ENCODE measurements at regions not wholly inside any gene's neighbourhood (a gene's known extent, or its start where the extent isn't known, plus 50 kb on each side); places are given as distances from the start of the nearest gene placed in this dataset.

GRCh38 chr2:101551336-101551888 lies 76.5 kb upstream of the RFX8 start:
- no peak for TF ChIP-seq CTCF (IDR thresholded peaks at IDR 0.05)
- no peak for TF ChIP-seq POLR2A (IDR thresholded peaks at IDR 0.05)
